ENCODE measurements at regions not wholly inside any gene's neighbourhood (a gene's known extent, or its start where the extent isn't known, plus 50 kb on each side); places are given as distances from the start of the nearest gene placed in this dataset.

DNA sequence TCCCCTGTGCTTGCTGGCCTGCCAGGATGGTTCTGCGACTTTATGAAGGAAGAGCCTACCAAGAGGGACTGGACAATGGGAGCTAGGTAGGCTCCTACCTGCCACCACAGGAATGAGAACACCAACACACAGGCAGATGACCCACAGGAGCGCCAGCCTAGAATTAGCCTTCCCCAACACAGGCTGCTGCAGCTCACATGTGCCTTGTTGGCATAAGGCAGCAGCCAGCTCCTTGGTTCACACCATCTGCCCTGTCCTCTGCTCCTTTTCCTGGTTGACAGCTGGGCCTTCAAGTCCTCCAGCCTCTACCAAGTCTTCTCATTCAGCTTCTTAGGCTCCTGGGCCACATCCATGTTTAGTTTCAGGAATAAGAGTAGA is 705.4 kb upstream of the RAB6C start:
- intact Hi-C loops (cut with micrococcal nuclease) = no loop called here
- no peaks in the 10 kb centered on the region for H3K4me1 Mint-ChIP-seq (ENCODE audit: low read depth)
- no peak overlapping the region for H3K27ac Mint-ChIP-seq
- H3K36me3 Mint-ChIP-seq (ENCODE audit: low read depth) = no peaks in the 10 kb centered on the region
- H3K27me3 Mint-ChIP-seq (ENCODE audit: insufficient read depth) = no peaks in the 10 kb centered on the region
- no peak overlapping the region for H3K4me3 Mint-ChIP-seq
- H3K9me3 Mint-ChIP-seq = peaks cover 7% of the 10 kb centered on the region
- DNase-seq (ENCODE audit: low spot score) = no peak

DNA sequence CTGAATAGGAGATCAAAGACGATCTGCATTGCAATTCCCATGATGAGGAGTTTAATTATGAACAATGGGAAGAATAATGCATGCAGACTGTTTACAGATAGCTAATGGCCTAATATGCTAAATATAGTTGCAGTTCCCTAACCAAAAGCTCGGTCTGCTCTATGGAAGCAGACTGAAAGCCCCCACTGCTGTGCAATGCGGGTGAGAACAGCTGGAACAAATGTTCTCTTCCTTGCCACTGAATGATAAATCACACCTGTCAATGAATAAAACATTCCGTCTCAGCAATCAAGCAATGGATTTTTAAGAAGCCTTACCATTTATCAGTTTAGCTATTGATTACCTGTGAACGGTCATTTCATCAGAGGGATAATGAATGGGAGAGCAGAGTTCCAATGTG is 704.5 kb upstream of the RAB6C start:
- no peak for DNase-seq (ENCODE audit: low spot score)
- Mint-ChIP-seq H3K27me3 (ENCODE audit: insufficient read depth) (no peaks in the 10 kb centered on the region), H3K27ac (no peak overlapping the region), H3K9me3 (peaks cover 7% of the 10 kb centered on the region), H3K36me3 (ENCODE audit: low read depth) (no peaks in the 10 kb centered on the region), H3K4me1 (ENCODE audit: low read depth) (no peaks in the 10 kb centered on the region), H3K4me3 (no peak overlapping the region)
- intact Hi-C loops (cut with micrococcal nuclease) = no loop called here

DNA sequence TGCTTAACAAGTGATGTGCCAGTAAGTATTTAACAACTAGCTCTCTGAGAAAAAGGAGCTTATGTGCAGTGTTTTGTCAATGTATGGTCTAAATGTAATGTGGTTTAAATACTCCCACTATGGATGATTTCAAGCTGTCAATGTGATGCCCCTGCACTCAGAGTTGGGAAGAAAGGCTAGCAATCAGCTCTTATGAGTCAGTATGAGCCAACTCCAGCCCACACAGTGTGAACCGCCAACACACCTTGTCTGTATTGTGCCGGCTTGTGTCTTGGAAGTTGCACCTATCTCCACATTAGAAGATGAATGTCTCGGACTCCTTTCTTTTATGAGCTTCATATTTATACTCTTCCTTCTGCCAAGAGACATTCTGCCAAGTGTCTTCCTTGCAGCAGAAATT is 703.8 kb upstream of the RAB6C start:
- no peaks in the 10 kb centered on the region for H3K27me3 Mint-ChIP-seq (ENCODE audit: insufficient read depth)
- H3K4me1 Mint-ChIP-seq (ENCODE audit: low read depth) = no peaks in the 10 kb centered on the region
- intact Hi-C loops (cut with micrococcal nuclease) = no loop called here
- no peak overlapping the region for H3K27ac Mint-ChIP-seq
- H3K4me3 Mint-ChIP-seq = no peak overlapping the region
- H3K9me3 Mint-ChIP-seq = no peaks in the 10 kb centered on the region
- H3K36me3 Mint-ChIP-seq (ENCODE audit: low read depth) = no peaks in the 10 kb centered on the region
- DNase-seq (ENCODE audit: low spot score) = no peak

DNA sequence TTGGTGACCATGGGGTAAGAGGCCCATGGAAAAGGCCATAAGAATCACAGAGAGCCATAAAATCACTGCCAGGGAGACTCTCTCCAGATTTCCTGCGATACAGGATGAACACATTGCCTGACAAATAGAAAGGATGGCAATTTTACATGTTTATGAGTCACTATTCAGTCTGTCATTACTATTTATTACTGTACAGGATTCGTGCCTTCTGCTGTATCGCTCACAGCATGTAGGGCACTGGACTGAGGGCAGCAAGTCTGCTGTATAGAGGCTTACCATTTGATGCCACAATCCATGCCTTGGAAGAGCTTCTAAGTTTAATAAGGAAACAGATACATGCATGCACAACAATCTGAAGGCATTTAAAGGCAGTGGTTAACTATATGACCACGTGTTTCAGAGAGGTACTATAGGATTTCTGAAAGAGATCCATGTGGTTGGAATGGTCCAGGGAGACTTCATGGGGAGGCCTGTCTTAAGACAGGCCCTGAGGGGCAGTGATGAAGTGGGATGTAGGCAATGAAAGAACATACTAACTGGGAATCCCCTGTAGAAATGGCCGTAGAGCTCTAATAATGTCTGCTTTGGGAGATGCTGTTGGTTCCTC is 702.4 kb upstream of the RAB6C start:
- Mint-ChIP-seq H3K27ac (no peak overlapping the region), H3K4me3 (no peak overlapping the region), H3K27me3 (ENCODE audit: insufficient read depth) (no peaks in the 10 kb centered on the region), H3K36me3 (ENCODE audit: low read depth) (no peaks in the 10 kb centered on the region), H3K9me3 (no peaks in the 10 kb centered on the region), H3K4me1 (ENCODE audit: low read depth) (no peaks in the 10 kb centered on the region)
- intact Hi-C loops (cut with micrococcal nuclease) = no loop called here
- DNase-seq (ENCODE audit: low spot score) = no peak

DNA sequence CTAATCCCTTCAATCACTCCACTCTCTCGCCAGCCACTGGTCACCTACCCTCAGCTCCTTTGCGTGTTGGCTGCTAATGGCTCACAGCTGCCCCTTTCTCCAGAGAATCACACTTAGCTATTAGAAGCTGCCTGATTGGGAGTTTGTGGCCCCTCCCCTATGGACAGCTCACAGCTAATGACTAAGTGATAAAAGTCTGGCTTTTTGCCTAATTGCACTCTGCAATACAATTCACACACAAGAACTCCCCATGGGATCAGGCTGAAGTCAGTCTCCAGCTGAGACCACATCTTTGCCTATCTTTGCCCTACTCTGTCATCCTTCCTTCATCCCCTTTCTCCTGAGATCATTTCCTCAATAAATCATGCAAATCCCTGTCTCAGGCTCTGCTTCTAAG is 701.9 kb upstream of the RAB6C start:
- no peaks in the 10 kb centered on the region for H3K4me1 Mint-ChIP-seq (ENCODE audit: low read depth)
- no peaks in the 10 kb centered on the region for H3K36me3 Mint-ChIP-seq (ENCODE audit: low read depth)
- no peaks in the 10 kb centered on the region for H3K9me3 Mint-ChIP-seq
- H3K4me3 Mint-ChIP-seq = no peak overlapping the region
- no peak overlapping the region for H3K27ac Mint-ChIP-seq
- intact Hi-C loops (cut with micrococcal nuclease) = no loop called here
- no peaks in the 10 kb centered on the region for H3K27me3 Mint-ChIP-seq (ENCODE audit: insufficient read depth)
- no peak for DNase-seq (ENCODE audit: low spot score)

DNA sequence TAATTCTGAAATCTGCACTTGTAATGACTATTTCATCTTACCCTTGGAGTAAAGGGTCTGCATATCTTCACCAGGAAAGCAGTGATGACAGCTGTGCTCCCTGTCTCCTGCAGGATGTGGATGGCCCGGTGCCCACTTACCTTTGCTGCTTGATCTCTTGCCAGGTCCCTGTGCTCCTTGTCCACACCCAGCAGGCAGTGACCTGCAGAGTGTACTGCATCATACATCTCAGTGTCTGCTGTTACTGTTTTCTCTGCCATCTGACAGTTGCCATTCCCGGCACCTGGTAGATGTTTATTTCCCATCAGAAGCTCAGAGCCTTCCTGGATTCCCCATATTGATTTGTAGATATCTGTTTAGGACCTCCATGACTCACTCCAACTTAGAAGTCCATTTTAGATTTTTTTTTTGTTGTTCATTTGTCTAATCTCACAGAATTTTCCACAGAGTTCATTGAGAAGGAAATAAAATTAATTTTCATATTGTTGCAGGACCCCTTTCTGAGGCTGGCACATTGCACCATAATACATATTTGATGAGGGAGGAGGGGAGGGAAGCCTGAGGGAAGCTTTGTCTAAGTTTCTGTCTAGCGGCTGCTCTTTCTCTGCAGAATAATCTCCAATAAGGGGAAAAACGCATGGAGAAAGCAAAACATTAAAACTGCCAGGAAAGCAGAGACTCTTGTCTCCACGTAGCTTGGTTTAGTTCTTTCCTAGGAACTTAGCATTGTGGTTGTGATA is 697.5 kb upstream of the RAB6C start:
- Mint-ChIP-seq H3K27me3 (ENCODE audit: insufficient read depth) (no peaks in the 10 kb centered on the region), H3K36me3 (ENCODE audit: low read depth) (no peaks in the 10 kb centered on the region), H3K4me1 (ENCODE audit: low read depth) (no peaks in the 10 kb centered on the region), H3K27ac (no peak overlapping the region), H3K9me3 (no peaks in the 10 kb centered on the region), H3K4me3 (no peak overlapping the region)
- DNase-seq (ENCODE audit: low spot score) = no peak
- intact Hi-C loops (cut with micrococcal nuclease) = no loop called here

DNA sequence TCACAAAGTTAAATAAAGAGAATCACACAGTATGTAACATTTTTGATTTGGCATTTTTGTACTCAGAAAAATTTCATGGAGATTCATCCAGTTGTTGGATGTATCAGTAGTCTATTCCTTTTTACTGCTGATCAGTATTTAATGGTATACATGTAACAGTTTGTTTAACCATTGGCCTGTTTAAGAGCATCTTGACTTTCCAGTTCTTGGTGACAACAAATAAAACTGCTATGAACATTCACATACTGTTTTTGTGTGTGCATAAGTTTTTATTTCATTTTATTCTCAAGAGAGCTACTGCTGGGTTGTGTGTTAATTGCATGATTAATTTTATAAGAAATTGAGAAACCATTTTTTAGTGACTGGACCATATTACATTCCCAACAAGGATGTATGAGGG is 694.5 kb upstream of the RAB6C start:
- no peaks in the 10 kb centered on the region for H3K4me1 Mint-ChIP-seq (ENCODE audit: low read depth)
- intact Hi-C loops (cut with micrococcal nuclease) = no loop called here
- H3K9me3 Mint-ChIP-seq = no peaks in the 10 kb centered on the region
- H3K4me3 Mint-ChIP-seq = no peak overlapping the region
- no peaks in the 10 kb centered on the region for H3K36me3 Mint-ChIP-seq (ENCODE audit: low read depth)
- no peak for DNase-seq (ENCODE audit: low spot score)
- no peak overlapping the region for H3K27ac Mint-ChIP-seq
- H3K27me3 Mint-ChIP-seq (ENCODE audit: insufficient read depth) = no peaks in the 10 kb centered on the region

DNA sequence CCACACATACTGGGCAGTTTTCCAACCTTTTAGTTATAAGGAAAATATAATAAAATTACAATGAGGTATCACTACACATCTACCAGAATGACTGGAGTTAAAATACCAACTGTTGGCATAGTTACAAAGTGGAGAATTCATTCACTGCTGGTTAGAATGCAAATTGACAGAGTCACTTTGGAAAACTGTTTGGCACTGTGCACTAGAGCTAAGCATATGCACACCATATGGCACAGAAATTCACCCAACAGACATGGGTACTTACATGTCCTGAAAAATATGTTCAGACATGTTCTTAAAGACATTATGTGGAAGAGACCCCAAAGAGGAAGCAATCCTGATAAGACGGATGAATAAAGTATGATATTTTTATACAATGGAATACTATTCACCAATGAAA is 686.1 kb upstream of the RAB6C start:
- no peaks in the 10 kb centered on the region for H3K4me1 Mint-ChIP-seq (ENCODE audit: low read depth)
- no peaks in the 10 kb centered on the region for H3K36me3 Mint-ChIP-seq (ENCODE audit: low read depth)
- intact Hi-C loops (cut with micrococcal nuclease) = no loop called here
- H3K27ac Mint-ChIP-seq = no peak overlapping the region
- H3K9me3 Mint-ChIP-seq = peaks cover 4% of the 10 kb centered on the region
- no peak overlapping the region for H3K4me3 Mint-ChIP-seq
- no peak for DNase-seq (ENCODE audit: low spot score)
- no peaks in the 10 kb centered on the region for H3K27me3 Mint-ChIP-seq (ENCODE audit: insufficient read depth)

DNA sequence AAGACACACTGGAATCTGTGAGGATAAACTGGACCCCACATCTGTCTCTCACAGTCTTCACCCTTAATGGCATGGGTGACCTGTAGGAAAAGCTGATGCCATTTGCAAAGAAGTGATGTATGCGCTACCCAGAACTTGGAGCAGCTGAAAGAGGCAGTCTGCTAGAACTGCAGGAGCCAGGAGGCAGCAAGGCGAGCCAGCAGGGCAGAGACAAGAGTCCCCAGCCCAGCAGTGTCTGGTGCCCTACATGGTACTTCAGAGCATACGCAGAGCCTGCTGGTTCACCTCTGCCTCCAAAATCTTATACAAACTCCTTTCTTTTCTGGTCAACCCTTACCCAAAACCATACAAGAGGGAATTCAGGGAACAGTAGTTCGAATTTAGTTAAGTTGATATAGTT is 683.1 kb upstream of the RAB6C start:
- no peak for DNase-seq (ENCODE audit: low spot score)
- H3K27me3 Mint-ChIP-seq (ENCODE audit: insufficient read depth) = no peaks in the 10 kb centered on the region
- no peak overlapping the region for H3K4me3 Mint-ChIP-seq
- H3K27ac Mint-ChIP-seq = no peak overlapping the region
- H3K9me3 Mint-ChIP-seq = peaks cover 4% of the 10 kb centered on the region
- no peaks in the 10 kb centered on the region for H3K4me1 Mint-ChIP-seq (ENCODE audit: low read depth)
- intact Hi-C loops (cut with micrococcal nuclease) = no loop called here
- H3K36me3 Mint-ChIP-seq (ENCODE audit: low read depth) = no peaks in the 10 kb centered on the region

DNA sequence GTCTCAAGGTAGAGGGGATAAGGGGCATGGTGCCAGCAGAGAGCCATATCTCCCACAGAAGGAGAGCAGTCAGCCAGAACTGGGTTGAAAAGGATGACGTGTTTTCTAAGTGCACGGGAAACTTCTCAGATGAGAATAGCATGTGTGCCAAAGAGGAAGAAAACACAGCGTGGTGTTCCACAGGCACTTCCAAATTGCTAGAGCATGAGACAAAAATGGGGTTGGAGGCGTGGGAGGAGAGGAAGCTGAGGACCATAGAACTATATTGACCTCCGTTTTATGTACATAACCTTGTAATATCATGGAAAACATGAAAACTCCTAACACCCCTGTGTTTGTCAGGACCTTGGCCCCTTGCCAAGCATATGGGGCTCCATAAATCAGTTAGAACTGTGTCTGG is 682.7 kb upstream of the RAB6C start:
- Mint-ChIP-seq H3K4me1 (ENCODE audit: low read depth) (no peaks in the 10 kb centered on the region), H3K4me3 (no peak overlapping the region)

DNA sequence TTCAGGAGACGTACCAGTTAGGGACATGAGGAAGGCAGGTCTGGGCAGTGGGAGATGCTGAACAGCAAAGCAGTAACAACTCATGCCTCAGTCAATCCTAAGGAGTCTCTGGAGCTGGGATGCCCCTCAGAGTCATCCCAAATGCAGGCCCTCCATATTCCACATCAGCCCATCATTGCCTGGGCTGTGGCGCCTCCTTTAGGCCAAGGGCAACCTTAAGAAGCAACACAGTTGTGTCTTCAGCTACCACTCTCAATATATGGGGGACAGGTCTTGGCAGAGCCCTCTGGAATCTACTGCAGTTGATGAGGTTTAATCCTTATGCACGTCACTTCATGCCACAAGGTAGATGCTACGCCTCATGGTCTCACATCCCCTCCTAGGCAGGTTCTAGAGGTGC is 682.0 kb upstream of the RAB6C start:
- H3K4me3 Mint-ChIP-seq = no peak overlapping the region
- intact Hi-C loops (cut with micrococcal nuclease) = no loop called here
- no peaks in the 10 kb centered on the region for H3K36me3 Mint-ChIP-seq (ENCODE audit: low read depth)
- no peak overlapping the region for H3K27ac Mint-ChIP-seq
- peaks cover 4% of the 10 kb centered on the region for H3K9me3 Mint-ChIP-seq
- no peaks in the 10 kb centered on the region for H3K27me3 Mint-ChIP-seq (ENCODE audit: insufficient read depth)
- no peak for DNase-seq (ENCODE audit: low spot score)
- no peaks in the 10 kb centered on the region for H3K4me1 Mint-ChIP-seq (ENCODE audit: low read depth)

More for the DNA sequence above, 682.7 kb upstream of the RAB6C start:
- intact Hi-C loops (cut with micrococcal nuclease) = no loop called here
- no peak overlapping the region for H3K27ac Mint-ChIP-seq
- no peak for DNase-seq (ENCODE audit: low spot score)
- peaks cover 4% of the 10 kb centered on the region for H3K9me3 Mint-ChIP-seq
- H3K27me3 Mint-ChIP-seq (ENCODE audit: insufficient read depth) = no peaks in the 10 kb centered on the region
- H3K36me3 Mint-ChIP-seq (ENCODE audit: low read depth) = no peaks in the 10 kb centered on the region

DNA sequence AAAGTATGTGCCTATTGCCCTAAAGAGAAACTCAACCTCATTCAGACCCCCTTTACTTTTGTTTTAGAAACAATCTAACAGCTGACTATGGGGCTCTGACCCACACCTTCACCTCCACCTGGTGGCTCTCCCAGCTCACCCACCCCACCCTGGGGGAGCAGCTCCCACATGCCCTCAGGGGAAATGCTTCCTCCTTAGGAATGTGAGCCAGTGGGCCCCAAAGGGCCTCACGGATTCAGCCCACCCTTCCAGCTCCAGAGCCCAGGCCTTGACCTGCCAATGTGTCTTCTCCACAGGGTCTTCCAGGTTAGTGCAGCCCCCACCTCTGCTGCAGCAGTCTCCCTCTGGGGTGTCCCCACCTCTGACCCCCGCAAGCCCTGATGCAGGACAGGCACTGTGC is 680.1 kb upstream of the RAB6C start:
- Mint-ChIP-seq H3K9me3 (peaks cover 2% of the 10 kb centered on the region), H3K36me3 (ENCODE audit: low read depth) (no peaks in the 10 kb centered on the region), H3K27ac (no peak overlapping the region), H3K27me3 (ENCODE audit: insufficient read depth) (no peaks in the 10 kb centered on the region), H3K4me1 (ENCODE audit: low read depth) (no peaks in the 10 kb centered on the region), H3K4me3 (no peak overlapping the region)
- intact Hi-C loops (cut with micrococcal nuclease) = no loop called here
- DNase-seq (ENCODE audit: low spot score) = no peak

DNA sequence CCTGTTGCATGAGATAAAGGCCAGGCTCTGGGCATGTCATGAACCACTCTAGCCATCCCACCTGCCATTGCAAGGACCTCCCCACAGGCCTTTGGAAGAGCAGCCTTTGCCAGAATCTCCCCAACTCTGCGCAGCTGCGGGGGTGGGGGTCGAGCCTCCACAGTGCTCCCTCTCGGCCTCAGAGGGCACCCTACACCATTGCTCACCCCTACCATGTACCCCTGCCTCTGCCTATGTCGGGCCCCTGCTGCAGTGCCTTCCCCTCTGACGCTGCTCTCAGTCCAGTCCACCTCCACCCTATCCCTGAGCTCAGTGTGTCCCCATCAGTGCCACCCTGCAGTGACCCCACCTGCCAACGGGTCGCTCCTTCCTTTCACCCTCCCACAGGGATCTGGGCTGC is 679.7 kb upstream of the RAB6C start:
- Mint-ChIP-seq H3K4me3 (no peak overlapping the region), H3K36me3 (ENCODE audit: low read depth) (no peaks in the 10 kb centered on the region), H3K4me1 (ENCODE audit: low read depth) (no peaks in the 10 kb centered on the region), H3K27me3 (ENCODE audit: insufficient read depth) (no peaks in the 10 kb centered on the region), H3K9me3 (no peaks in the 10 kb centered on the region), H3K27ac (no peak overlapping the region)
- no peak for DNase-seq (ENCODE audit: low spot score)
- intact Hi-C loops (cut with micrococcal nuclease) = no loop called here

DNA sequence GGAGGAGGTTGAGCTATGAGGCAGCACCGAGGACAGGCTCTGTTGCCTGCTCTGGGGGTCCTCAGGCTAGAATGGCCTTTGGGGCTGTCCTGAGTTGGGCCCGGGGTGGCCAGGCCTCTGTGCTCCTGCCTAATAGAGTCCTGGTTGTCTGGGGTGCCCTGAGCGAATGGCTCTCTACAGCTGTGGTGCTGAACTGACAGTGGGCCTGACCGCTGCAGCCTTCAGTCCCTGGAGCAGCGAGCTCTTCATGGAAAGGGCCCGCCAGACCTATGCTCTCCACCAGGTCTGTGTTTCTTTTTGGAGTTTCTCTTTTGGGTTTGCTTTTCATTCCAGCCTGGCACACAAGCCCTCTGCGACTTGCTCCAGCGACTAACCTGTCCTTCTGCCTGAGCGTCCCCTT is 679.0 kb upstream of the RAB6C start:
- H3K36me3 Mint-ChIP-seq (ENCODE audit: low read depth) = no peaks in the 10 kb centered on the region
- no peak overlapping the region for H3K27ac Mint-ChIP-seq
- H3K9me3 Mint-ChIP-seq = no peaks in the 10 kb centered on the region
- DNase-seq (ENCODE audit: low spot score) = no peak
- intact Hi-C loops (cut with micrococcal nuclease) = no loop called here
- no peaks in the 10 kb centered on the region for H3K27me3 Mint-ChIP-seq (ENCODE audit: insufficient read depth)
- no peaks in the 10 kb centered on the region for H3K4me1 Mint-ChIP-seq (ENCODE audit: low read depth)
- H3K4me3 Mint-ChIP-seq = no peak overlapping the region

All from activated T-helper 1 cell treated with anti-CD3 and anti-CD28 coated beads, Interleukin-12 subunit alpha, Interleukin-12 subunit beta, Interleukin-2, Interleukin-4 antibody, amounts not matched to agents 30 ng/mL and 10 ng/mL and 1 ng/mL, durations not matched to agents 14 hours and 24 hours and 36 hours (primary cell).